ENCODE measurements at regions not wholly inside any gene's neighbourhood (a gene's known extent, or its start where the extent isn't known, plus 50 kb on each side); places are given as distances from the start of the nearest gene placed in this dataset.

GRCh38 chr11:119890466-119890865 is 161.5 kb upstream of the NECTIN1 start:
- no peak for ATAC-seq
- no TSS peak for BruUV-seq (replicated peaks)
- no peak for DNase-seq (ENCODE audit: low read depth, low spot score)
- POLR2A ChIA-PET = no interaction called here
- no peaks in the 10 kb centered on the region for H3K9me3 ChIP-seq (replicated peaks; ENCODE audit: control insufficient read depth, insufficient read depth, low read length)
- no peak overlapping the region for H3K9ac ChIP-seq (ENCODE audit: control insufficient read depth, insufficient read depth, low read length)
- RAD21 ChIA-PET (ENCODE audit: unreplicated experiment) = no interaction called here
- in situ Hi-C loops (cut with MboI) (no loop called here), intact Hi-C loops (cut with micrococcal nuclease; ENCODE audit: unreplicated experiment) (no loop called here)
- no peaks in the 10 kb centered on the region for H3K36me3 ChIP-seq (ENCODE audit: control insufficient read depth in 2 of 2, insufficient read depth in 2 of 2, low read length in 1 of 2)
- FAIRE-seq = no peak
- H2AFZ ChIP-seq (ENCODE audit: control insufficient read depth, low read depth, low read length) = no peak overlapping the region
- 36% methylated on average over 5 of the region's 5 CpGs for WGBS (ENCODE audit: insufficient coverage, insufficient replicate concordance, low lambda C conversion rate, missing lambda C conversion rate)
- no peak for TF ChIP-seq ATF2 (IDR thresholded peaks at IDR 0.05; ENCODE audit: low read length)
- no peak for TF ChIP-seq ZNF384 (IDR thresholded peaks at IDR 0.05; ENCODE audit: borderline replicate concordance, low read depth, low read length)
- TF ChIP-seq HDAC6 (IDR thresholded peaks at IDR 0.05; ENCODE audit: unreplicated experiment) = no peak
- no peak for TF ChIP-seq SRF (IDR thresholded peaks at IDR 0.05; ENCODE audit: low read depth in 2 of 2, low read length in 2 of 2)
- no peak for TF ChIP-seq IKZF1 (conservative IDR thresholded peaks at IDR 0.05)
- TF ChIP-seq BCL11A (IDR thresholded peaks at IDR 0.05; ENCODE audit: low read depth, low read length) = no peak
- no peak for TF ChIP-seq STAT3 (IDR thresholded peaks at IDR 0.05; ENCODE audit: low read depth, low read length)
- no peak for TF ChIP-seq SREBF1 (IDR thresholded peaks at IDR 0.05; ENCODE audit: low read length)
- no peak overlapping the region for H3K27ac ChIP-seq (ENCODE audit: control insufficient read depth, insufficient read depth)
- no peak overlapping the region for H3K4me2 ChIP-seq (ENCODE audit: control insufficient read depth, insufficient read depth)
- H3K27me3 ChIP-seq (replicated peaks in 1 of 2; ENCODE audit: control insufficient read depth in 2 of 2, insufficient read depth in 2 of 2, low read length in 1 of 2) = peaks cover 1 to 3% of the 10 kb centered on the region in 2 experiments; a peak in 3 of 4 replicates
- H3K4me1 ChIP-seq (ENCODE audit: control insufficient read depth, insufficient read depth, low read length) = peaks cover 3% of the 10 kb centered on the region; the same call in 1 of the 2 replicates
- H3K4me3 ChIP-seq = no peak overlapping the region
- SMC1A ChIA-PET (ENCODE audit: uncharacterized antibody, unreplicated experiment) = no interaction called here
- CTCF ChIA-PET = no interaction called here
- no peaks in the 10 kb centered on the region for H4K20me1 ChIP-seq (ENCODE audit: control insufficient read depth, insufficient read depth)
- H3K79me2 ChIP-seq (ENCODE audit: control insufficient read depth, insufficient read depth, low read length) = no peaks in the 10 kb centered on the region
